C4-2B (cell line): ENCODE measurements at regions not wholly inside any gene's neighbourhood (a gene's known extent, or its start where the extent isn't known, plus 50 kb on each side); places are given as distances from the start of the nearest gene placed in this dataset.

Source experiments
- ZFX ChIP-seq: fragments of 450-650 bp; IDR thresholded peaks from 2 replicates; pipeline ENCODE4 v1.6.1; 2017
- TF ChIP-seq, protein P1 (sequence below): fragments of 450-650 bp; conservative IDR thresholded peaks from 2 replicates; pipeline ENCODE4 v1.5.1; 2017; ENCODE audit warnings: mild to moderate bottlenecking

DNA sequence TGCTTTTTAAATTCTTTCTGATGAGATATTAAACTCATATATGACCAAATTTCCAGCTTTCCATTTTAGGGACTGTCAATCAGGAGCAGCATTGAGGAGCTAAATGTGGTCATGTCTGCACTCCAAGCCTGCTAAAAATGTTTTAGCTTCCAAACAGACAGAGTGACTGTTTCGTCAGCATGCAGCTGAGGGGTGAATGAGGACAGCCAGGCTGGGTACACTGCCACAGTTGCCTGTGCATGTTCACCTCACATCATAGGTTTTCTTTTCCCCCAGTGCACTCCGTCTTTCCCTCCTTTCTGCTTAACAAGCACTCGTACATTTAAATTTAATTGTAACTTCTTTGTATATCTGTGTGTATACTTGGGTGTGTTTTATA is 138.1 kb downstream of the ARRDC3 start:
- TF ChIP-seq, protein P1, sequence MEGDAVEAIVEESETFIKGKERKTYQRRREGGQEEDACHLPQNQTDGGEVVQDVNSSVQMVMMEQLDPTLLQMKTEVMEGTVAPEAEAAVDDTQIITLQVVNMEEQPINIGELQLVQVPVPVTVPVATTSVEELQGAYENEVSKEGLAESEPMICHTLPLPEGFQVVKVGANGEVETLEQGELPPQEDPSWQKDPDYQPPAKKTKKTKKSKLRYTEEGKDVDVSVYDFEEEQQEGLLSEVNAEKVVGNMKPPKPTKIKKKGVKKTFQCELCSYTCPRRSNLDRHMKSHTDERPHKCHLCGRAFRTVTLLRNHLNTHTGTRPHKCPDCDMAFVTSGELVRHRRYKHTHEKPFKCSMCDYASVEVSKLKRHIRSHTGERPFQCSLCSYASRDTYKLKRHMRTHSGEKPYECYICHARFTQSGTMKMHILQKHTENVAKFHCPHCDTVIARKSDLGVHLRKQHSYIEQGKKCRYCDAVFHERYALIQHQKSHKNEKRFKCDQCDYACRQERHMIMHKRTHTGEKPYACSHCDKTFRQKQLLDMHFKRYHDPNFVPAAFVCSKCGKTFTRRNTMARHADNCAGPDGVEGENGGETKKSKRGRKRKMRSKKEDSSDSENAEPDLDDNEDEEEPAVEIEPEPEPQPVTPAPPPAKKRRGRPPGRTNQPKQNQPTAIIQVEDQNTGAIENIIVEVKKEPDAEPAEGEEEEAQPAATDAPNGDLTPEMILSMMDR: no peak
- no peak for TF ChIP-seq ZFX
